ENCODE measurements at regions not wholly inside any gene's neighbourhood (a gene's known extent, or its start where the extent isn't known, plus 50 kb on each side); places are given as distances from the start of the nearest gene placed in this dataset.

DNA sequence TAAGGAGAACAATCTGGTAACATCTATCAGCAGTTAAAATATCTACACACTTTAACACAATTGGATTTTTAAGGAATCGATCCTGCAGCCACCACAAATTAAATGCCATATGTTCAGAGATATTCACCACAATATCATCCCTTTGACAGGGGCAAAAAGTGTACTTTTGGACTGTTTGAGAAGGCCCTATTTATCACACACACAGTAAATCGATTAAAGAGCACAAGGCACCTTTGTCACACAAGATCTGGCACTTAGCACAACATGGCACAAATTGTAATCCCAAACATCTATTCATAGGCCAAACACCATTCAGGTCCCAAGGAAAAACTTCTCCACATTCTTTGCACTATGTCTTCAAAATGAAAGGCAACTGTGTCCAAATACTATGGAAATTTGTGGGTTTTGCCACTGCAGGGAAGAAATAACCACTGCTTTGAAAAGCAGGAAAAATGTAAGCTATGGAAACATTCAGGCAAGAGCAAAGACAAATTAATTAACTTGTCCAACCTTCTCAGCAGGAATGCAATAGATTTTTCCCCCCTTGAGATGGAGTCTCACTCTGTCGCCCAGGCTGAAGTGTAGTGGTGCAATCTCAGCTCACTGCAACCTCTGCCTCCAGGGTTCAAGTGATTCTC lies 282.5 kb upstream of the TMPO start:
- Histone ChIP-seq H3K9me3 (ENCODE audit: low read depth, low read length) (no peaks in the 10 kb centered on the region), H3K27ac (no peak overlapping the region), H3K4me3 (no peak overlapping the region), H3K9ac (ENCODE audit: insufficient read length) (no peak overlapping the region), H3K36me3 (ENCODE audit: insufficient read depth, low read length) (no peaks in the 10 kb centered on the region)
- TF ChIP-seq FOXP2 (optimal IDR thresholded peaks at IDR 0.05; ENCODE audit: control extremely low read depth, extremely low read length, insufficient read depth) (no peak), EZH2 (IDR thresholded peaks at IDR 0.05) (no peak), POLR2AphosphoS5 (IDR thresholded peaks at IDR 0.05; ENCODE audit: borderline replicate concordance, low read depth, low read length) (no peak)
- no peak for DNase-seq (ENCODE audit: low read depth, low spot score)

DNA sequence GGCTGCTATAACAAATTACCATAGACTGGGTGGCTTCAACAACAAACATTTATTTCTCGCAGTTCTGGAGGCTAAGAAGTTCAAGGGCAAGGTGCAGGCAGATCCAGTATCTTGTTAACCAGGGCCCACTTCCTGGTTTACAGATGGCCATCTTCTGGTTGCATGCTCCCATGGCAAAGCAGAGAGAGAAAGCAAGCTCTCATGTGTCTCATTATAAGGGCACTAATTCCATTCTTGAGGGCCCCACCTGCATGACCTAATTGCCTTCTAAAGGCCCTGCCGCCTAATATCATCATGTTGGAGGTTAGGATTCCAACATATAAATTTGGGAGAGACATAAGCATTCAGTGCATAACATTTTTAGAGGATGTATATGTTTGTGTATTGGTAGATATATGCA lies 280.1 kb upstream of the TMPO start:
- Histone ChIP-seq H3K4me3 (no peak overlapping the region), H3K27ac (no peak overlapping the region), H3K36me3 (ENCODE audit: insufficient read depth, low read length) (no peaks in the 10 kb centered on the region), H3K9me3 (ENCODE audit: low read depth, low read length) (no peaks in the 10 kb centered on the region), H3K9ac (ENCODE audit: insufficient read length) (no peak overlapping the region)
- TF ChIP-seq POLR2AphosphoS5 (IDR thresholded peaks at IDR 0.05; ENCODE audit: borderline replicate concordance, low read depth, low read length) (no peak), FOXP2 (optimal IDR thresholded peaks at IDR 0.05; ENCODE audit: control extremely low read depth, extremely low read length, insufficient read depth) (no peak), EZH2 (IDR thresholded peaks at IDR 0.05) (no peak)
- no peak for DNase-seq (ENCODE audit: low read depth, low spot score)

DNA sequence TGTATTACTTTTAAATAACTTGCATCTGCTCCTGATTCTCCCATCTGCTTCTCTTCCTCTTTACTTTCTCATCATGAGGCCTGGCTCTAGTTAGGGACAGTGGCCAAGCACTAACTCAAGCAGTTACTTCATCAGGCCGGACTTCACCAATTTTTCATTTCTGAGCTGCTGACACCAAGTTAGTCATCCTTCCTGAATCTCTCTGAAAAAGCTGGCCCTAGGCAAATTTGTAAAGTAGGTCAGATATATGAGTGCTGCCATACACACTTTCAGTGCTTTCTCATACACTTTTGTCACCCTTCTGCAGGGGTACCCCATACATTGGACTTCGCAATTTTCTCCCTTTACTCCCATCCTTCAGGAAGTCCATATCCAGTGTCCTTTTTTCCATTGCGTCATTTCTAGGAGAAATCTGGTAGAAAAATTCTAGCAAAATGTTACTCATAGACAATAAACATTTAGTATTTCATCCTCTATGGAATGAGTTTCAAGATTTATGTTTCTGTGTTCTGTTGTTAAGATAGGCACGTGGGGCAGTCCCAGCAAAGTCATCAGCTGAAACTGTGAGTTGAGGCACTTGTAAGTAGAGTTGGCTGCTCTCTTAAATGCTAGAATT lies 276.8 kb upstream of the TMPO start:
- Histone ChIP-seq H3K9ac (ENCODE audit: insufficient read length) (no peak overlapping the region), H3K9me3 (ENCODE audit: low read depth, low read length) (no peaks in the 10 kb centered on the region), H3K36me3 (ENCODE audit: insufficient read depth, low read length) (no peaks in the 10 kb centered on the region), H3K27ac (no peak overlapping the region), H3K4me3 (no peak overlapping the region)
- TF ChIP-seq POLR2AphosphoS5 (IDR thresholded peaks at IDR 0.05; ENCODE audit: borderline replicate concordance, low read depth, low read length) (no peak), EZH2 (IDR thresholded peaks at IDR 0.05) (no peak), FOXP2 (optimal IDR thresholded peaks at IDR 0.05; ENCODE audit: control extremely low read depth, extremely low read length, insufficient read depth) (no peak)
- DNase-seq (ENCODE audit: low read depth, low spot score): no peak

DNA sequence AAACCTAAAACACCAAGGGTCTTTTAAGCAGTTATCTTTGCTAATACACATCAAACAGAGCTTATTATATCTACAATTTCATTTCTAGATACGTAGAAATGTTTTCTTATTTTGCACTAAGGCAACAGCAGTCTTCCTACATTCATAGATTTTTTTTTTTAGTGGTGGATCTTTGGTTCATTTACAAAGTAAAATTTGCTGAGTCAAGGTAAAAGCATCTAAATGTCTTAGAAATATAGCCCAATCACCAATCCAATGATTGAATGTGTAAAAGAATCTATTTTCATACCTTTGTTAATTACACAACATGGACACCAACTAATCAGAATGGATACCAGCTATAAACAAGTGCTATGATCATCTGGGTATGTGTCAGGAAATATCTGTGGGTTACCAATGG lies 272.2 kb upstream of the TMPO start:
- DNase-seq (ENCODE audit: low read depth, low spot score): no peak
- H3K36me3 ChIP-seq (ENCODE audit: insufficient read depth, low read length): no peaks in the 10 kb centered on the region
- no peak overlapping the region for H3K4me3 ChIP-seq
- H3K9me3 ChIP-seq (ENCODE audit: low read depth, low read length): no peaks in the 10 kb centered on the region
- TF ChIP-seq EZH2 (IDR thresholded peaks at IDR 0.05) (no peak), FOXP2 (optimal IDR thresholded peaks at IDR 0.05; ENCODE audit: control extremely low read depth, extremely low read length, insufficient read depth) (no peak), POLR2AphosphoS5 (IDR thresholded peaks at IDR 0.05; ENCODE audit: borderline replicate concordance, low read depth, low read length) (no peak)
- H3K9ac ChIP-seq (ENCODE audit: insufficient read length): no peak overlapping the region
- H3K27ac ChIP-seq: no peak overlapping the region

DNA sequence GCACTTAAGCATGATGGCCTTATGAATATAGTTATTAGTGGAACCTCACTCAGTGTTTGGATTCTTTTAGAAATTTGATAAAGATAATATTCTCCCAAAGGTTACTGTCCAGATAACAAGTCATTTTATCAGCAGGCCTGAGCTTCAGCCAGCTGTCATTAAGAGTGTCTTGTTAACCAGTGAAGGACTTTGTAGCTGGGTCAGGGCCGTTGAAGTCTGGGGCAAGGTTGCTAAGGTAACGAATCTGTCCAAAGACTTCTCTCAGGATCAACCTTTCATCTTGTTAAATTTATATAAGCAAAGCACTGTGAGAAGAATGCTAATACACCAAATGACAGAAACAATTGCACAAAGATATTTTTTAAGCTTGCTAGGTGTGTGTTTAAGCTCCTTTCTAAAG lies 271.3 kb upstream of the TMPO start:
- no peak for DNase-seq (ENCODE audit: low read depth, low spot score)
- TF ChIP-seq POLR2AphosphoS5 (IDR thresholded peaks at IDR 0.05; ENCODE audit: borderline replicate concordance, low read depth, low read length) (no peak), FOXP2 (optimal IDR thresholded peaks at IDR 0.05; ENCODE audit: control extremely low read depth, extremely low read length, insufficient read depth) (no peak), EZH2 (IDR thresholded peaks at IDR 0.05) (no peak)
- Histone ChIP-seq H3K4me3 (no peak overlapping the region), H3K9ac (ENCODE audit: insufficient read length) (no peak overlapping the region), H3K27ac (no peak overlapping the region), H3K36me3 (ENCODE audit: insufficient read depth, low read length) (no peaks in the 10 kb centered on the region), H3K9me3 (ENCODE audit: low read depth, low read length) (no peaks in the 10 kb centered on the region)

DNA sequence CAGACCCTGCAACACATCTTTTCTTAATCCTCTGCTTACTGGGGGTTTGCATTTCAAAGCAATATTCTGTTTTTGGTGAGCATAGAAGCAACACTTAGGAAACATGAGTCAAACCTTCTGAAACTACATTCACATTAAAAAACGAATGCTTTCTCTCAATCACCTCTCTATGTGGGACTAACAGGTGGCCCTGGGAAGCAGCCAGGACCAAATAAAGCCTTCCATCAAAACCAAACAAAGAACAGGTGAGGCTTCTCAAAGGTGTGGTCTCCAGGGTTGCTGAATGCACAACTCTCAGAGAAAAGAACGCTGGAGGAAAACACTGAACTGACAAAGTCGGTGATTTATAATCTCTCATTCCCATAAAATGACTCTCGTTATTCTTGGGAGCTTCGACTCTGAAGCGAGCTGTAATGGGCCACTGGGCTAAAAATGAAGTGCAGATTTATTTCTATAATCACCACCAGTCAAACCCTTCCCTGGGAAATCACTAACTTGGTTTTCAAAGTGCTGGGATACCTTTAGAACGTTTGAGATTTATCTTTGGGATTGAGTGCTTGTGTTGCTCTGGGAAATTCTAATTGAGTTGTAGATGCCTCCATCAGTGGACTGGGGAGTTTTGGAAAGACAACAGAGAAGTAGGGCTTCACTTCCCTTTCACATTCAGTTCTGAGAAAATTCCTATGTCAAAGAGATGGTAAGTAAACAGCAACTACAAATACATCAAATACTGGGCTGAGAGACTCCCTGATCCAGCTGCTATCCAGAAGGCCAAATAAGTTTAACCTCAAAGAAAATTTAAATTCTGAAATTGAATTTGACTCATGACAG lies 262.0 kb upstream of the TMPO start:
- no peak for DNase-seq (ENCODE audit: low read depth, low spot score)
- no peak for TF ChIP-seq EZH2 (IDR thresholded peaks at IDR 0.05)
- TF ChIP-seq FOXP2 (optimal IDR thresholded peaks at IDR 0.05; ENCODE audit: control extremely low read depth, extremely low read length, insufficient read depth): no peak
- TF ChIP-seq POLR2AphosphoS5 (IDR thresholded peaks at IDR 0.05; ENCODE audit: borderline replicate concordance, low read depth, low read length): no peak
- Histone ChIP-seq H3K9ac (ENCODE audit: insufficient read length) (no peak overlapping the region), H3K4me3 (no peak overlapping the region), H3K9me3 (ENCODE audit: low read depth, low read length) (no peaks in the 10 kb centered on the region), H3K36me3 (ENCODE audit: insufficient read depth, low read length) (no peaks in the 10 kb centered on the region), H3K27ac (no peak overlapping the region)

DNA sequence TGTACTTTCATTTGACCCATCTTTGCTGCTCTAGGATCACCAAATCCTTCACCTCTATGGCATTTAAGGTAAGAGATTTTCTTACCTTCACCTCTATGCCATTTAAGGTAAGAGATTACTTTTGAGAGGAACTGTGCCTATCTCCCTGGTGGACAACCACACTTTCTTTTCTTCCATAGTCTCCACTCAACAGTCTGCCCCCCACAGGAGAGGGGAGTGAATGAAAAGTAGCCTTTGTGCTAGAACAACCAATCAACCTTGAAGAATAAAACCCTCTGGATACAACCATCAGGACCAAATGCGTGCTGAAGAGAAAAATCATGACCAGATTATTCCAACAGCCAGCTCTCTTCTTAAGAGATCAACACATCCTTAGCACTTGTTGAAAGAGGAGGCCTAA lies 258.6 kb upstream of the TMPO start:
- no peak for TF ChIP-seq EZH2 (IDR thresholded peaks at IDR 0.05)
- no peak for TF ChIP-seq FOXP2 (optimal IDR thresholded peaks at IDR 0.05; ENCODE audit: control extremely low read depth, extremely low read length, insufficient read depth)
- TF ChIP-seq POLR2AphosphoS5 (IDR thresholded peaks at IDR 0.05; ENCODE audit: borderline replicate concordance, low read depth, low read length): no peak
- H3K36me3 ChIP-seq (ENCODE audit: insufficient read depth, low read length): no peaks in the 10 kb centered on the region
- DNase-seq (ENCODE audit: low read depth, low spot score): no peak

DNA sequence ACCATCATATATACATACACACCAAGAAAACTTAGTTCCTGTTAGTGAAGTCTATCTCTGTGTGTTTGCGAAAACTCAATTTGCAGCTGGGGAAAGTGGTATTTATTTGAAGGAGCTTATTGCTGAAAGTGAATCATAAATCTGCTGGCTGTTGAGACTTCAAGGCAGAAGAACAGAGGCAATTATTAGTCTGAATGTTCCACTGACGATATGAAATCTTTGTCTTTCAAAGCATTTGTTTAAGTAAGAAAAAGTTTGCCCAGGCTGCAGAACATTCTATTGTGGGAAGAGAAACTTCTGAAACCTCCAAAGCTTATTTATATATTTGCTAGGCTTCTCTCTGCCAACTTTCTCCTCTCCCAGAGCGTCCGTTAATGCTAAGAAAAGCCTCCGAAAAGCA lies 255.7 kb upstream of the TMPO start:
- DNase-seq (ENCODE audit: low read depth, low spot score): no peak
- TF ChIP-seq EZH2 (IDR thresholded peaks at IDR 0.05) (no peak), POLR2AphosphoS5 (IDR thresholded peaks at IDR 0.05; ENCODE audit: borderline replicate concordance, low read depth, low read length) (no peak), FOXP2 (optimal IDR thresholded peaks at IDR 0.05; ENCODE audit: control extremely low read depth, extremely low read length, insufficient read depth) (no peak)
- no peaks in the 10 kb centered on the region for H3K36me3 ChIP-seq (ENCODE audit: insufficient read depth, low read length)
- no peak overlapping the region for H3K9ac ChIP-seq (ENCODE audit: insufficient read length)
- H3K9me3 ChIP-seq (ENCODE audit: low read depth, low read length): no peaks in the 10 kb centered on the region
- H3K27ac ChIP-seq: no peak overlapping the region
- H3K4me3 ChIP-seq: no peak overlapping the region

More for the DNA sequence above, 258.6 kb upstream of the TMPO start:
- no peak overlapping the region for H3K27ac ChIP-seq
- H3K9ac ChIP-seq (ENCODE audit: insufficient read length): no peak overlapping the region
- H3K4me3 ChIP-seq: no peak overlapping the region
- H3K9me3 ChIP-seq (ENCODE audit: low read depth, low read length): no peaks in the 10 kb centered on the region

All from SK-N-MC (cell line).